Keratinocyte (primary cell): ENCODE measurements at regions not wholly inside any gene's neighbourhood (a gene's known extent, or its start where the extent isn't known, plus 50 kb on each side); places are given as distances from the start of the nearest gene placed in this dataset.

Experiments used
- DNase-seq: peaks from one replicate; pipeline ENCODE4 v3.0.0-alpha.2; 2011; ENCODE audit warnings: low read depth, missing footprints, low spot score
- FAIRE-seq: peaks from 2 replicates; lab custom pipeline; 2011; peaks lifted over from hg19 to GRCh38; lab: Jason Lieb, UNC
- H2AFZ ChIP-seq: 2 replicates; pipeline ENCODE4 v1.6.0; 2012; ENCODE audit warnings: low read length, control low read depth, inconsistent platforms; ENCODE audit not compliant: control insufficient read depth
- H3K27ac ChIP-seq: 2 replicates; pipeline ENCODE4 v1.5.1; 2011; ENCODE audit warnings: low read length; ENCODE audit not compliant: control insufficient read depth, insufficient read depth
- H3K27me3 ChIP-seq: 3 replicates; pipeline ENCODE4 v1.6.0; 2011; ENCODE audit warnings: low read length; ENCODE audit not compliant: control insufficient read depth, insufficient read depth; ENCODE audit errors: extremely low read depth
- H3K36me3 ChIP-seq, 2 experiments: 2 replicates in 1 of 2; 3 replicates in 1 of 2; pipeline ENCODE4 v1.5.1; 2011; ENCODE audit warnings: low read length in 2 of 2, mild to moderate bottlenecking in 1 of 2; ENCODE audit not compliant: control insufficient read depth in 2 of 2, insufficient read depth in 2 of 2; ENCODE audit errors: extremely low read depth in 1 of 2
- H3K4me1 ChIP-seq: 3 replicates; pipeline ENCODE4 v1.5.1; 2011; ENCODE audit warnings: low read length; ENCODE audit not compliant: control insufficient read depth, insufficient read depth; ENCODE audit errors: extremely low read depth
- H3K4me2 ChIP-seq: 3 replicates; pipeline ENCODE4 v1.6.0; 2011; ENCODE audit warnings: low read depth, low read length; ENCODE audit not compliant: control insufficient read depth, insufficient read depth; ENCODE audit errors: extremely low read depth
- H3K4me3 ChIP-seq, 3 experiments: fragments of 200-600 bp in 1 of 3; sonication (generic) in 1 of 3; 2 replicates in 2 of 3; 3 replicates in 1 of 3; pipeline ENCODE4 v1.5.1; 2011 to 2016; ENCODE audit warnings: low read length in 3 of 3, mild to moderate bottlenecking in 3 of 3, control low read depth in 2 of 3, inconsistent platforms in 1 of 3, low read depth in 1 of 3, mixed read lengths in 1 of 3, mixed run types in 1 of 3, moderate library complexity in 1 of 3; ENCODE audit not compliant: control insufficient read depth in 2 of 3, insufficient read depth in 2 of 3; ENCODE audit errors: extremely low read depth in 1 of 3
- H3K79me2 ChIP-seq: 2 replicates; pipeline ENCODE4 v1.6.0; 2012; ENCODE audit warnings: low read length; ENCODE audit not compliant: control insufficient read depth, insufficient read depth
- H3K9ac ChIP-seq: 3 replicates; pipeline ENCODE4 v1.6.0; 2011; ENCODE audit warnings: low read length; ENCODE audit not compliant: control insufficient read depth, insufficient read depth; ENCODE audit errors: extremely low read depth
- H3K9me1 ChIP-seq: 3 replicates; pipeline ENCODE4 v1.6.0; 2011; ENCODE audit warnings: low read length; ENCODE audit not compliant: control insufficient read depth, insufficient read depth; ENCODE audit errors: extremely low read depth
- H3K9me3 ChIP-seq: 2 replicates; pipeline ENCODE4 v1.5.1; 2012; ENCODE audit warnings: low read depth, low read length; ENCODE audit not compliant: control insufficient read depth
- H4K20me1 ChIP-seq: 3 replicates; pipeline ENCODE4 v1.6.0; 2011; ENCODE audit warnings: low read length; ENCODE audit not compliant: control insufficient read depth, insufficient read depth; ENCODE audit errors: extremely low read depth
- EZH2 ChIP-seq: IDR thresholded peaks from one replicate; pipeline ENCODE4 v1.6.1; 2012; ENCODE audit warnings: inconsistent platforms, mild to moderate bottlenecking, low read length, moderate library complexity
- dilution Hi-C: fragments of 300-500 bp; cut with MboI; formaldehyde crosslinking; loops from one replicate; pipeline ENCODE4 v1.7.0; 2020; ENCODE audit warnings: low sequenced_read_pairs; ENCODE audit not compliant: extremely low pct_ligation_motif_present
- TF ChIP-seq, protein P1 (sequence below), 3 experiments: IDR thresholded peaks in 1 of 3; conservative IDR thresholded peaks in 1 of 3; optimal IDR thresholded peaks in 1 of 3; 2 replicates in 2 of 3; 3 replicates in 1 of 3; pipeline versions ENCODE3 to v1.5.1; 2011; ENCODE audit warnings: low read length in 3 of 3, mild to moderate bottlenecking in 3 of 3, moderate library complexity in 2 of 3, control low read depth in 1 of 3, inconsistent platforms in 1 of 3; ENCODE audit not compliant: insufficient read depth in 2 of 3; ENCODE audit errors: extremely low read depth in 1 of 3

DNA sequence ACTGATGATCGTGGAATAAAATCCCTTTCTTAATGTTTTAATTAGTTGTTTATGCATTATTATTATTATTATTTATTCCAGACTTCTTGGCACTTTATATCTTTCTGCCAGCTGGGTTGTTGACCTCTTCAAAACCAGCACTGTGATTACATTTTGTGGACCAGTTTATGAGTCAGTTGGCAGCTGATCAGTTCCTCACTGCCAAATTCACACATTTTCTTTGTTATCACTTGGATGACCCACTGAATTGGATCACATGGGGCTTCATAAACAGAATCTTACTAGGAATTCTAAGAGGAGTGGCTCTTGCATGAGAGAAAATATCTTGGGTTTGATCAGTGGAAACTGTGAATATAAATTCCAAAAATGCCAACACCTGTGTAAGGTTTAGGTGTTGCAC, 321.8 kb upstream of the SPRED2 start:
- no peak overlapping the region for H3K4me3 ChIP-seq
- H3K79me2 ChIP-seq = no peaks in the 10 kb centered on the region
- H4K20me1 ChIP-seq = no peaks in the 10 kb centered on the region
- no peak overlapping the region for H2AFZ ChIP-seq
- no peaks in the 10 kb centered on the region for H3K9me1 ChIP-seq
- DNase-seq (no peak), FAIRE-seq (no peak)
- no peaks in the 10 kb centered on the region for H3K36me3 ChIP-seq
- no peak overlapping the region for H3K9ac ChIP-seq
- H3K4me1 ChIP-seq = no peaks in the 10 kb centered on the region
- no peak overlapping the region for H3K27ac ChIP-seq
- dilution Hi-C loops = no loop called here
- H3K9me3 ChIP-seq = no peaks in the 10 kb centered on the region
- H3K4me2 ChIP-seq = no peak overlapping the region
- no peaks in the 10 kb centered on the region for H3K27me3 ChIP-seq
- no peak for TF ChIP-seq EZH2
- TF ChIP-seq, protein P1, sequence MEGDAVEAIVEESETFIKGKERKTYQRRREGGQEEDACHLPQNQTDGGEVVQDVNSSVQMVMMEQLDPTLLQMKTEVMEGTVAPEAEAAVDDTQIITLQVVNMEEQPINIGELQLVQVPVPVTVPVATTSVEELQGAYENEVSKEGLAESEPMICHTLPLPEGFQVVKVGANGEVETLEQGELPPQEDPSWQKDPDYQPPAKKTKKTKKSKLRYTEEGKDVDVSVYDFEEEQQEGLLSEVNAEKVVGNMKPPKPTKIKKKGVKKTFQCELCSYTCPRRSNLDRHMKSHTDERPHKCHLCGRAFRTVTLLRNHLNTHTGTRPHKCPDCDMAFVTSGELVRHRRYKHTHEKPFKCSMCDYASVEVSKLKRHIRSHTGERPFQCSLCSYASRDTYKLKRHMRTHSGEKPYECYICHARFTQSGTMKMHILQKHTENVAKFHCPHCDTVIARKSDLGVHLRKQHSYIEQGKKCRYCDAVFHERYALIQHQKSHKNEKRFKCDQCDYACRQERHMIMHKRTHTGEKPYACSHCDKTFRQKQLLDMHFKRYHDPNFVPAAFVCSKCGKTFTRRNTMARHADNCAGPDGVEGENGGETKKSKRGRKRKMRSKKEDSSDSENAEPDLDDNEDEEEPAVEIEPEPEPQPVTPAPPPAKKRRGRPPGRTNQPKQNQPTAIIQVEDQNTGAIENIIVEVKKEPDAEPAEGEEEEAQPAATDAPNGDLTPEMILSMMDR (optimal IDR thresholded peaks at IDR 0.05 in 1 of 3, IDR thresholded peaks at IDR 0.05 in 1 of 3, conservative IDR thresholded peaks at IDR 0.05 in 1 of 3; ENCODE audit: extremely low read depth in 1 of 3, insufficient read depth in 2 of 3, low read length in 3 of 3) = no peak

DNA sequence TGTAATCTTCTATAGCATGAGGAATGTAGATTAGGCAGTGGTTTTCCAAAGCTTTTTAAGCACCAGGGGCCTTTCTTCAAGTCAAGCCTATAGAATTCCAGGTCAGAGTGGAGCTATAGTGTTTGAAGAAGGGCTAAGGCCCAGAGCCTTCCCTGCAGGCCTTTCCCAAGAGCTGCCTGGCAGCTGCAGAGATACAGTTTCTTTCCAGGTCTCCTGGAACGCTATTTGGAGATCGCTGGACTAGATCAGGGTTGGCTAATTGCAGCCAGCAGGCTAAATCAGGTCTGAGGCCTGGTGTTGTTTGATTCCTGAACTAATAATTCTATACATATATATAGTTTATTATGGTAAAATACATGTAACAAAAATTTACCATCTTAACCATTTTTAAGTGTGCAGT, 319.0 kb upstream of the SPRED2 start:
- H3K4me3 ChIP-seq = no peak overlapping the region
- H3K9me1 ChIP-seq = no peaks in the 10 kb centered on the region
- H3K4me2 ChIP-seq = no peak overlapping the region
- H2AFZ ChIP-seq = no peak overlapping the region
- no peak overlapping the region for H3K27ac ChIP-seq
- H3K9ac ChIP-seq = no peak overlapping the region
- no peak for TF ChIP-seq EZH2
- TF ChIP-seq, protein P1 (optimal IDR thresholded peaks at IDR 0.05 in 1 of 3, IDR thresholded peaks at IDR 0.05 in 1 of 3, conservative IDR thresholded peaks at IDR 0.05 in 1 of 3; ENCODE audit: extremely low read depth in 1 of 3, insufficient read depth in 2 of 3, low read length in 3 of 3) = no peak
- no peaks in the 10 kb centered on the region for H3K4me1 ChIP-seq
- H3K79me2 ChIP-seq = no peaks in the 10 kb centered on the region
- no peaks in the 10 kb centered on the region for H3K9me3 ChIP-seq
- no peak for FAIRE-seq
- H4K20me1 ChIP-seq = no peaks in the 10 kb centered on the region
- H3K36me3 ChIP-seq = no peaks in the 10 kb centered on the region
- no peaks in the 10 kb centered on the region for H3K27me3 ChIP-seq
- dilution Hi-C loops = no loop called here
- DNase-seq = no peak
